HG03354 (cell line): ENCODE measurements at regions not wholly inside any gene's neighbourhood (a gene's known extent, or its start where the extent isn't known, plus 50 kb on each side); places are given as distances from the start of the nearest gene placed in this dataset.

Experiments
- ATAC-seq: cut with Tn5 transposase; IDR thresholded peaks from one replicate; pipeline ENCODE4 v1.9.1; 2021; ENCODE audit warnings: mild to moderate bottlenecking; ENCODE audit not compliant: unreplicated experiment, poor library complexity, severe bottlenecking

DNA sequence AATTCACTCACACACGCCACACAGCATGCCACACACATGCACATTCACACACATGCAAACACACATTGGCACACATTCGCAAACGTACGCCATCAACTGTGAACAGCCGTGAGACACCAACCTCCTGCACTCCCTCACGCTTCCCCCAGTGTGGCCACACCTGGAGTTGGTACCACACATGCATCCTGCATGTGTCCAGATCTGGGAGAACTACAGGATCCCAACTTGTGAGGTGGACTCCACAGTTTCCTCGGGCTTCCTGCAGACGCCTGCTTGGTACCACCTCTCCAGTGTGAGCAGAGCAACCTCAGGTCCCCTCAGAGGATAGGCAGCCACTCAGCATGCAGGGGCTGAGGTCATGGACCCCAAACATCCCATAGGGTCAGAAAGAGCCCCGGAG lies 239.0 kb downstream of the EIPR1 start:
- no peak for ATAC-seq

DNA sequence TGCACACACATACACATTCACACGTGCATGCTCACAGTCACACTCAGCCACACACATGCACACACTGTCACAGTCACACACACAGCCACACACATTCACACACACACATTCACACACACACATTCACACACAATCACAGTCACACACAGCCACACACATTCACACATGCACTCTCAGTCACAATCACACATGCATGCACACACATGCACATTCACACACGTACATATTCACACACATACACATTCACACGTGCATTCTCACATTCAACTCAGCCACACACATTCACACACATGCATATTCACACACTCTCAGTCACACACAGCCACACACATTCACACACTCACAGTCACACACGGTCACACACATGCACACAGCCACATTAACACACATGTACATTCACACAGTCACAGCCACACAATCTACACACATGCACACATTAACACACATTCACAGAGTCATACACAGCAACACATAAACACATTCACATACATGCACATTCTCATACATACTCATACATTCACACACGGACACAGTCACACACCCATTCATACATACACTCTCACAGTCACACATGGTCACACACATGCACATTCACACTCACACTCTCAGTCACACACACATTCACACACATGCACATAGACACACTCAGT lies 239.8 kb downstream of the EIPR1 start:
- ATAC-seq: no peak

DNA sequence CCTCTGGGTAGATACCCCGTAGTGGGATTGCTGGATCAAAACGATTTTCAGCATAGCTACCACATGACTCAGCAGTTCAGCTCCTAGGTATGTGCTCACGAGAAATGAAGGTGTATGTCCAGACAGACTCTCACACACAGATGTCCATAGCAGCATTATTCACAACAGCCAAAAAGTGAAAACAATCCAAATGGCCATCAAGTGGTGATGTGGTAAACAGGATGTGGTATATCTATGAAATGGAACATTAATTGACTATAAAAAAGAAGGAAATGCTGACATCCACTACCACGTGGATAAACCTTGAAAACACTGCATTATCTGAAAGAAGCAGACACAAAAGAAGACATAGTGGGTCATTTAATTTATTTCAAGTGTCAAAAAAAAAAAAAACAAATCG lies 241.9 kb downstream of the EIPR1 start:
- no peak for ATAC-seq

DNA sequence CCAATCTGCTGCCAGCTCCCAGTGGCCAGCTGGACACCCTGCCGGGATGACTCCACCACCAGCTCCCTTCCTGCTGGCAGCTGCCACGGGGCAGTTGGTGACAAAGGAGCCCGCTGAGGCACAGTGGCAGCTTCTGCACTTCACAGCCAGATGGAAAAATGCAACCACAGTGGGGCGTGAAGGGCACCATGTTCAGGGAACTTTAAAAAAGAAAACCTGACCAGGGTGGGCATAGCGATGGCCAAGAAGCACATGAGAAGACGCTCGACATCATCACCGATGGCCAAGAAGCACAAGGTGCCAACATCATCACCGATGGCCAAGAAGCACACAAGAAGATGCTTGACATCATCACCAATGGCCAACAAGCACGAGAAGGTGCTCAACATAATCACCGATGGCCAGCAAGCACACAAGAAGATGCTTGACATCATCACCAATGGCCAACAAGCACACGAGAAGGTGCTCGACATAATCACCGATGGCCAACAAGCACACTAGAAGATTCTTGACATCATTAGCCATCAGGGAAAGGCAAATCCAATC lies 243.5 kb downstream of the EIPR1 start:
- no peak for ATAC-seq

DNA sequence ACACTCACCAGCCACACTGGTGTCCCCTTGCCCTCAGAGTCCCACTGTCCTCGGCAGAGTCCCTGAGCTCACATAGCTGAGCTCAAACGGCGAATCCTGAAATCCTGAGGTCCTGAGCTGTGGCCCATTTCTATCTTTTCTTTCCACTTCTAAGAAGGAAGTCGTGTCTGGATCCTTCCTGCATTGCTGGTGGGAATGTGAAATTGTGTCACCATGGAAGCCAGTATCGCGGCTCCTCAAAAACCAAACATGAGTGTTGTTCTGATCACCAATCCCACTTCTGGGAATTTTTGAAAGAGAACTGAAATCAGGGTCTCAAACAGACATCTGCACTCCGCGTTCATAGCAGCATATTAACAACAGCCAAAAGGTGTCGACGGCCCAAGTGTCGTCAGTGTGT lies 244.7 kb downstream of the EIPR1 start:
- no peak for ATAC-seq

DNA sequence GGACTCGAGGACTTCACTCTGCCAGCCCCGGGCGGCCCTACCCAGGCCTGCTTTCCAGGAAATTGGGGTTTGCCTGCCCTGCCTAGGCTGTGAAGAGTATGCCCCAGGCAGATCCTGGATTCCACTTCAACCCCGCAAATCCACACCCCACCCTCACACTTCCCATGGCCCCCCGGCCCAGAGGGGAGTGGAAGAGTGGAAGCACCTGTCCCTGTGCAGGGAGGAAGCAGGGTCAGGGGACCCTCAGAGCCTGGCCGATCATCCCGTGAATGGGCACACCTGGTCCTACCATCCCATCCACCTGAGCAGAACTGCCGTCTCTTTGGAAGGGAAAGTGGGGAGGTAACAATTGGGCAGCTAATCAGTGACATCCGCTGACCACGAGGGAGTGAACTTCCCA lies 245.2 kb downstream of the EIPR1 start:
- no peak for ATAC-seq

DNA sequence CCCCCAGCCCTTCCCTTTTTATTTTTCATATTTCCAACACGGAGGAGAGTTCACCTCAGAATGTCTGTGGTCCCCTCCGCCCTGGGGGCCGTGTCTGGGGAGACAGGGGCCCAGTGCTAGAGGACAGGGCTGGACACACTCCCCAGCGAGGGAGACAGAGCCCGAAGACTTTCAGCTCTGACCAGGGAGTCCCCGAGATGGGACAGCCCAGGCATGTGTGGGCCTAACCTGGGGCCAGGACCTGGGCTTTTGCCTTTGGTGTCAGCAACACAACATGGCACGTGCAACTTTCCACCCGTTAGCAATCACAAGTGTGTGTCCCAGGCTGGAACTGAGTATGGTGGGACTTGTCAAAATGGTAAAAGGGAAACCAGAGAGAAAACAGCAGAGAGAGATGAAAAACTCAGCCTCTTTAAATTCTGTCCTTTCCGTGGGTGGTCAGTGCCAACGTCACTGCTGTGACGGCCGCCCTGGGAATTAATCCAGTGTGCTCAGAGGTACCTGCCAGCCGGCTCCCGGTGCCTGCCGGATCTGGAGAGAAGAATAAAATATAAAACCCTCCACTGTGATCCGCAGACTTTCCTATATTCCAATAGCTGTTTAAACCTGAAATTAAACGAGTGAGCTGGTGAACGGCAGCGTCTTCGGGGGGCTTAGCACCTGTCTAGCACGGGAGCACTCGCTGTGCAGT lies 245.8 kb downstream of the EIPR1 start:
- ATAC-seq: no peak

DNA sequence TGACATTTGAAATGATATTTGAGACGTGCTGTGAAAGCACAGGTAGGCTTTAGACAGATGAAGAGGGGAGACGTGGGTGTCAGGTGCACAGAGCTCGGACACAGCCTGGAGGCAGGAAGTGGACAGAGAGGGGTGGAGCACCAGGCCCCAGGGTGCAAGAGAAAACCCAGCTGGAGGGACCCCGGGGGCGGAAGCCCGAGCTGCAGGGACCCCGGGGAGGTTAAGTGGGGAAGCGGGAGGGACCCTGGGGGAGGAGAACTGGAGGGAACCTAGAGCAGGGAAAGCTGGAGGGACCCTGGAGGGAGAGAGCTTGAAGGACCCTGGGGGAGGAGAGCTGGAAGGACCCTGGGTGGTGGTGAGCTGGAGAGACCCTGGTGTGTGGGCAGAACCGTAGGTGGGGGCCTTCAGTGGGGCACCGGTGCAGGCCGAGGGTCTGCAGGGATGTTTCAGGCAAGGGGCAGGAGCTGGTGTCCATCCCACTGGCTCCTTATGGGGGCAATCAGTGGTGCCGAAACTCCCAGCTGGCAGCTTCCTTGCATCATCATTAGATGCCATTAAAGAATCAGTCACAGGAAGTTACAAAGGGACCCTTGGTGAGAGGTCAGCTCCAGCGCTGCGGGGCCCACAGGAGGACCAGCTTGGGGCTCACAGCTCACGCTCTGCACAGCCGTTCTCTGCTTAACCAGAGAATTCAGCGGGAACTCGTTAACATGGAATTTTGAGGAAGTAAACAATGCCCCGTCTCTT lies 246.6 kb downstream of the EIPR1 start:
- no peak for ATAC-seq

DNA sequence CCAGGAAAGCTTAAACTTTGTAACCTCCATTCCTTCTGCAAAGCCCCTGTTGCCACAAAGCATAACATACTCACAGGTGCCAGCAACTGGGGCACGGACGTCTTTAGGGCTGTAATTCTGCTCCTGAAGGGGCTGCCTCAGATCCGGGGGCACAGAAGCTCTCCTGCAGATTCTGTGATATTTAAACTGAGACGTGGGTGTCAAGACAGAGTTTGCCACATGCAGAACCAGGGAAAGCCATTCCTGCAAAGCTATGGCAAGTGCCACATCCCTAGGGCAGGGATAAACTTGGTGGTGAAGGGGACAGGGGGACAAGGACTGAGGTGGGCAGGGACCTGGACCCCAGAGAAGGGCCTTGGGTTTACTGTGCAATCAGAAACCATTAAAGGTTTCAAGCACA lies 247.2 kb downstream of the EIPR1 start:
- no peak for ATAC-seq

DNA sequence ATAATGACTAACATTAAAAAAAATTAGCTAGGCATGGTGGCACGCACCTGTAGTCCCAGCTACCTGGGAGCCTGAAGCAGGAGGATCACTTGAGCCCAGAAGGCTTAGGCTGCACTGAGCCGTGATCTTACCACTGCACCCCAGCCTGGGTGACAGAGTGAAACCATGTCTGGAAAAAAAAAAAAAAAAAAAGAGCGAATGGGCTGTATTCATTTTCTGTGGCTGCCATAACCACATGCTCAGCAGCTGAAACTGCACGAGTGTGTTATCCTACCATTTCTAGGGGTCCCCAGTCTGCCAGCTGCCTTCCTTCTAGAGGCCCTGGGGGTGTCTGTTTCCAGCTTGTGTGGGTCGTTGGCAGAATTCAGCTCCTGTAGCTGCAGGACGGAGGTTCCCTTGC lies 247.8 kb downstream of the EIPR1 start:
- ATAC-seq: no peak

DNA sequence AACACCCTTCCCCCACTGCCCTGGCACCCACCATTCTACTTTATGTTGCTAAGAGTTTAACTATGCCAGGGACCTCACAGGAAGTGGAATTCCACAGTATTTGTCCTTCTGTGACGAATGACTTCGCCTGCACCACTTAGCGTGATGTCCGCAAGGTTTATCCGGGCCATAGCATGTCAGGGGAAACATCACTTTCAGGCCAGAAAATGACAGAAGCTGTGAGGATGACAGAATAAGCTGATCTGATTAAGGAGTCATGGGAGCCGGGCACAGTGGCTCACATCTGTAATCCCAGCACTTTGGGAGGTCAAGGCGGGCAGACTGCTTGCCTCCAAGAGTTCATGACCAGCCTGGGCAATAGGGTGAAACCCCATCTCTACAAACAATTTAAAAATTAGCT lies 248.8 kb downstream of the EIPR1 start:
- ATAC-seq: no peak

DNA sequence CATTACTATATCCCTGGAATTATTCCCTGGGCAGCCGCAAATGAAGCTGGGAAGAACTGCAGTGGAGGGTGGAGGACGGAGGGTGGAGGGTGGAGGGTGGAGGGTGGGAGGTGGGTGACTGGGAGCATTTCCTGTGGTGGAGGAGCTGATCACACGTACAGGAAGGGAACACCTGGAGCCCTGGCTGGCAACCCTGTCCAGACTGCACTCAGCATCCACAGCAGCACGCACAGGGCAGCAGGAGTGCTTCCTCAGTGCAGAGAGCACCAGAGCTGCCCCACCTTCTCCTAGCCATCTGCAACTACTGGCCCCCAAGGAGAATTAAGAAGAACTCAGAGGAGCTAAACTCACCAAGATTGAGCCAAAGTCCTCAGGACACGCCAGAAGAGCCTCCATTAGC lies 249.9 kb downstream of the EIPR1 start:
- no peak for ATAC-seq

DNA sequence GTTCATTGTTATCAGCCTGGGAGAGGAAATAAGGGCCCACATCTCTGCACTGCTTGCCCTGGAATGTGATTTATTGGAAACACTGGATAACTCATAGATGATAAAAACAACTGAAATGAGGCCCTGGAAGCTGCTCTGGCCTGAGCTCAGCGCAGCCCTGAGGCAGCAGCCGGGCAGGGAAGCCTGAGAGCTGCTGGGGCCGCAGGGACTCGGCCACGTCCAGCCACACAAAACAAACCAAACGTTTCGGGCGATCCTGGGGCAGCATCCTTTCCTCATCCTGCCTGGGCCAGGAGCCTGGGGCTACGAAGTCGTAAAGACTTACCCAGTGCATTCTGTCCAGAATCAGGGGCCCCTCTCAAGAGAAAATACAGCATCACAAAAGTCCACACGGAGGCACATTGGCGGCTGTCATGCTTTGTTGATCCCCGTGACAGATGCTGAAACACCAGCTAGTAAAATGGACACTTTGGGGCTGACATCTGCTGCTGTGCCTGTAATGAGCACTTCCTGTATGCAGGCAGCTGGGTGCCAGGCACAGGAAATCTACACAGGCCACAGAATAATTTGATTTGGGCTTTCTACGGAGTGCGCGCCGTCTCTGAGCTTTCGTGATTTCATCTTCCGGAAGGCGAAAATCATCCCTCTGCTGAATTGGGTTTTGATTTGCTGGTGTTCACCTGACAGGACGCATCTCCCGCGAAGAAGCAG lies 250.6 kb downstream of the EIPR1 start:
- ATAC-seq: no peak

DNA sequence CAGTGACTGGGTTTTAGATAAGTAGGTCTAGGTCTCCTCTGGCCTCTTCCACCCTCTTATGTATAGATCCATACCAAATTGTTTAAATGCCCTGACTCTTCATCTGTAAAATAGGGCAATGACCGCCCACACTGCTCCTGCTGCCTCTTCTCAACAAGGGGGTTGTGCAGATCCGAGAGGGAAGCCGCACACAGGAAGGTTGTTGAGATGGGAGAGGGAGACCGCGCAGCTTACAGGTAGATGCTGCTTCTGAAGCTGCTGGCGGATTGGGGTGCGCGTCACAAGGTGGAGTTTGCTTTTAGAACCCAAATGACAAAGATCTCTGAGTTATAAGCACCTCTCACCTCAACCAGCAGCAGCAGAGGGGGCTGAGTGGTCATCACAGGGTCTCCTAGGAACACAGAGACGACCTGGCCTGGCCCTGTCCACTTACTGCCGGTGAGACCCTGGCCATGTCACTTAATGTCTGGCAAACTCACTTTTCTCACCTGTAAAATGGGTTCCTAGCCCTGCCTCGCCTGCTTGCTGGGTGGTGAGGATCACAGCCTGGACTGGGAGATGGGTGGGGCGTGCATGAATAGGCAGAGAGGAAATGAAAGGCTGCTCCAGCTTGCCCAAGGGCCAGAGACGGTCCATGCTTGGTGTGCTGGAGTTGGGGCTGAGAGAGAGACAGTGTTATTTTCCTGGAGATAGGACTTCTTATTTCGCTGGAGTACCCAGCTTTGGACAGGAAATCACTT lies 251.3 kb downstream of the EIPR1 start:
- no peak for ATAC-seq

DNA sequence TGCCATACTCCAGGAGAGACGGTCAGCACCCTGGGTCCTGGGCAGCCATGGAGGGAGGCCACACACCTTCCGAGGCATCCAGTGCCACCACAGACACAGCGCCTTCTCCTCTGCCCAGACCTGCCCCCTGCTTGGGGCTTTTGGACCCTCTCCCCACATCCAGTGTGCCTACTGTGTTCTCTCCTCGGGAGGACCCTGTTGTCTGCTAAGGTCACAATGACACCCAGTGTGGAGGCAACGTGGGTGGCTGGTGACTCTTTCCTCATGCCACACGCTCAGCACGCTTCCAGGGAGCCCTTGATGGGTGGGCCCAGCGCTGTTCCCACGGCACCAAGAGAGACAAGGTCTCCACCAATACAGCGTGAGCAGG lies 251.9 kb downstream of the EIPR1 start:
- no peak for ATAC-seq

DNA sequence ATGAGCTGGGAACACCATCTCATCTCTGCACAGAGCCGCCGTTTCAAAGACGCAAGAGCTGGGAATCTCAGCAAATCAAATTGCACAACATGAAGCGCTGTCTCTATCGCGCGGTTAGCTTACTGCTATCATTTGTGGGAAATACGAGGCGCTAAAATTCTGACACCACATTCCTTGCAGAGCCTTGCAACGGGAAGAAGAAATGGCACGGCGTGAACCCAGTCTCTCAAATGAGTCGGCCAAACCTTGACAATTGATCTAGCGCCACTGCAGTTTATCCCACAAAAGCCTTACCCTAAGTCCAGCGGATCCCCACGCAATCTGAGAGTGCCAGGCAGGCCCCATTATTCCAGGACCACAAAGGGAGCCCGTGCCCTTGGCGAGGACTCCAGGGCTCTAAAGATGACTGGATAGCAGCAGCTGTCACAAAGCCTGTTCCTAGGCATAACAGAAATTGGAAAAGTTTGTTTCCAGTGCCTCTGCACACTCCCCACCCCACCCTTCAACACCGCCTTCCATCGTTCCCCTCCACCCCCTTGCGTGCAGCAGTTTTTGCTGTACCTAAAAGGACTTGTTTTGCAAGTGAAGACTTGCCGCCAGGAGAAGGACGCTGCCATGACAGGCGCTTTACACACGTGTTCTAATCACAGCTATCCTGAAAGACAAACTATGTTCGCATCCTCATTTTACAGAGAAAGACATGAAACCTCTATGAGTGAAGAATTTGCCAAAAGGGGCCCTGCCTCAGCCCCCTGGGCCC lies 252.4 kb downstream of the EIPR1 start:
- ATAC-seq: no peak

DNA sequence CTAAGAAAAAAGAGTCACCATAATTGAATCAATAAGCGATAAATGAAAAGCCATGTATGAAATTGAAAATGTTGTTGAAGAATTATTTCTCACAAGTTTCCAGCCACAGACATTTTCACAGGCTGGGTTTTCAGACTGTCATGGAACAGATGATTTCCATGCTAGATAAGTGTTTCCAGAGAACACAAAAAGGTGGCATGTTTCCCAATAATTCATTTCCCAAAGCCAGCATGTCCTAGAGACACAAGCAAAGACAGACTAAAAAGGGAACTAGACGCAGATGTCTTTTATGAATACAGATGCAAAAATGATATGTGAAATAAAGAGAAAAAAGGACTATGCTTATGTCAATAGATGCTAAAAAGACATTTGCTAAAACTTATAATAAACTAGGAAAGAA lies 255.1 kb downstream of the EIPR1 start:
- ATAC-seq: no peak

DNA sequence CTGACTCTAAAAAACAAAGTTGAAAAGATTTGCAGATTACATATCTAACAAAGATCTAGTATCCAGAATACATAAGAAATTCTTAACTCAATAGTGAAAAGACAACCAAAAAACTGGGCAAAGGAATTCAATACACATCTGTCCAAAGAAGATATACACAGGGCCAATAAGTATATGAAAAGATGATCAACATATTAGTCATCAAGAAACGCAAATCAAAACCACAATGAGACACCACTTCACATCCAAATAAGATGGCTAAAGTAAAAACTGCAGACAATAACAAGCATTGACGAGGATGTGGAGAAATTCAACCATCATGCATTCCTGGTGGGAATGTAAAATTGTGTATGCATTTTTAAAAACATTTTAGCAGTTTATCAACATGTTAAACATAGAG lies 256.0 kb downstream of the EIPR1 start:
- ATAC-seq: no peak

DNA sequence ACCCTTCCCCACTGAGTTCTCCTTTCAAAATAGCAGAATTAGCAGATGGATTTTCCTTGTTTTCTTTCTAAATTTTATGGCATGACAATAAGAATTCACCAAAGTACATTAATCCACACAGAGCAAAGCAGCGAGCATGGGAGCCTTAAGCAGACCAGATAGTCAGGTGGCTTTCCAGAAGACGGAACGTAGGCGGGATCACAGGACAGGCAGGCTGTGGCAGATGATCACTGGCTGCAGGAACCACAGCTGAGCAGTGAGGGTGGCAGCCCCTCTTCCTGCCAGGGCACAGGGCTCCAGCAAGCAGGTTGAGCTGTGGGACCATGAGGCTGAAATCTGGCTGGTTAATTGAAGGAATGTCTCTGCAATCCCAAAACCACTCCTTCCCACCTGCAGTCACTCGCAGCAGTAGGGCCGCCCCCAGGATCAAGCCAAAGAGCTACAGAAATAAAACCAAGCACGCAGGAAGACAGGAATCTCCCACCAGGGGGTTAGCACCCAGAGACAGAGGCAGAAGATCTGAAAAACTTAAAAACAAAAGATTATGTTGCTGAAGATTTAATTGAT lies 259.9 kb downstream of the EIPR1 start:
- ATAC-seq: no peak
